GM12878 (cell line): ENCODE measurements at regions not wholly inside any gene's neighbourhood (a gene's known extent, or its start where the extent isn't known, plus 50 kb on each side); places are given as distances from the start of the nearest gene placed in this dataset.

Experiments used
- ATAC-seq: fragments of 200-7000 bp; cut with Tn5 transposase; 3 replicates; pipeline ENCODE4 v1.9.1; 2020; ENCODE audit warnings: mild to moderate bottlenecking, moderate library complexity
- BruUV-seq: library from RNA; stranded (reverse); fragments of 400-500 nt; replicated peaks from 2 replicates; lab custom pipeline; 2021; lab: Mats Ljungman, UMichigan
- CTCF ChIA-PET: fragments of 300-600 bp; sonication (Branson Sonifier 250); formaldehyde crosslinking; extraction: SDS; loops from one replicate; lab custom pipeline; 2021; ENCODE audit warnings: inconsistent platforms; lab: Yijun Ruan, JAX
- POLR2A ChIA-PET: fragments of 350-600 bp; formaldehyde crosslinking; extraction: SDS; loops from one replicate; lab custom pipeline; 2021; ENCODE audit warnings: inconsistent platforms; lab: Charles Lee
- RAD21 ChIA-PET: fragments of 300-600 bp; sonication (Branson Sonifier 250); formaldehyde crosslinking; loops from one replicate; lab custom pipeline; 2023; ENCODE audit warnings: antibody characterized with exemption; ENCODE audit not compliant: unreplicated experiment; lab: Charles Lee
- SMC1A ChIA-PET: fragments of 300-600 bp; sonication (Branson Sonifier 250); formaldehyde crosslinking; loops from one replicate; lab custom pipeline; 2023; ENCODE audit not compliant: unreplicated experiment, uncharacterized antibody; lab: Charles Lee
- DNase-seq: peaks from one replicate; pipeline ENCODE4 v3.0.0-alpha.2; 2011; ENCODE audit warnings: low read depth, low spot score
- FAIRE-seq: peaks from 3 replicates; lab custom pipeline; 2011; peaks lifted over from hg19 to GRCh38; lab: Jason Lieb, UNC
- H2AFZ ChIP-seq: 2 replicates; pipeline ENCODE4 v1.6.0; 2011; ENCODE audit warnings: low read depth, low read length, control low read depth; ENCODE audit not compliant: control insufficient read depth
- H3K27ac ChIP-seq: 2 replicates; pipeline ENCODE4 v1.5.1; 2011; ENCODE audit warnings: control low read depth; ENCODE audit not compliant: control insufficient read depth, insufficient read depth
- H3K27me3 ChIP-seq, 2 experiments: replicated peaks in 1 of 2; 2 replicates each; pipeline versions ENCODE4 v1.6.0 to v1.6.1; 2011; ENCODE audit warnings: low read length in 1 of 2; ENCODE audit not compliant: control insufficient read depth in 2 of 2, insufficient read depth in 2 of 2
- H3K36me3 ChIP-seq, 2 experiments: 2 replicates each; pipeline ENCODE4 v1.5.1; 2011; ENCODE audit warnings: low read length in 1 of 2; ENCODE audit not compliant: control insufficient read depth in 2 of 2, insufficient read depth in 2 of 2
- H3K4me1 ChIP-seq: 2 replicates; pipeline ENCODE4 v1.6.1; 2011; ENCODE audit warnings: mild to moderate bottlenecking, low read length, moderate library complexity, mixed read lengths; ENCODE audit not compliant: control insufficient read depth, insufficient read depth
- H3K4me2 ChIP-seq: 2 replicates; pipeline ENCODE4 v1.6.0; 2011; ENCODE audit warnings: control low read depth; ENCODE audit not compliant: control insufficient read depth, insufficient read depth
- H3K4me3 ChIP-seq: fragments of 200-600 bp; sonication (generic); 2 replicates; pipeline ENCODE4 v1.5.1; 2016
- H3K79me2 ChIP-seq: 2 replicates; pipeline ENCODE4 v1.6.0; 2011; ENCODE audit warnings: low read length; ENCODE audit not compliant: control insufficient read depth, insufficient read depth
- H3K9ac ChIP-seq: 2 replicates; pipeline ENCODE4 v1.8.0; 2011; ENCODE audit warnings: low read length, control low read depth, mixed read lengths; ENCODE audit not compliant: control insufficient read depth, insufficient read depth
- H3K9me3 ChIP-seq: replicated peaks from 3 replicates; pipeline ENCODE4 v1.5.1; 2011; ENCODE audit warnings: mild to moderate bottlenecking, low read length; ENCODE audit not compliant: control insufficient read depth, insufficient read depth
- H4K20me1 ChIP-seq: 2 replicates; pipeline ENCODE4 v1.6.0; 2011; ENCODE audit not compliant: control insufficient read depth, insufficient read depth
- ASH2L ChIP-seq: fragments of 300-600, 200-600 bp; sonication (generic); IDR thresholded peaks from 2 replicates; pipeline ENCODE4 v1.6.1; 2017; ENCODE audit warnings: low read depth, mild to moderate bottlenecking, borderline replicate concordance
- IRF5 ChIP-seq: fragments of 450-650 bp; IDR thresholded peaks from 2 replicates; pipeline ENCODE4 v1.6.1; 2017; ENCODE audit warnings: borderline replicate concordance
- MTA3 ChIP-seq: IDR thresholded peaks from 2 replicates; pipeline ENCODE4 v1.6.1; 2012; ENCODE audit warnings: low read length, inconsistent platforms, borderline replicate concordance
- MYC ChIP-seq: IDR thresholded peaks from 2 replicates; pipeline ENCODE4 v1.6.1; 2011; ENCODE audit warnings: mild to moderate bottlenecking, low read length, moderate library complexity, inconsistent platforms; ENCODE audit not compliant: insufficient read depth, insufficient replicate concordance, insufficient read length, severe bottlenecking
- PAX8 ChIP-seq: fragments of 450-650 bp; IDR thresholded peaks from 2 replicates; pipeline ENCODE4 v1.6.1; 2017; ENCODE audit warnings: mild to moderate bottlenecking, moderate library complexity
- PBX3 ChIP-seq: IDR thresholded peaks from 2 replicates; pipeline ENCODE4 v1.6.1; 2011; ENCODE audit warnings: mild to moderate bottlenecking, low read depth, low read length, moderate library complexity; ENCODE audit not compliant: insufficient replicate concordance
- RAD21 ChIP-seq: IDR thresholded peaks from 2 replicates; pipeline ENCODE4 v1.6.1; 2011; ENCODE audit warnings: mild to moderate bottlenecking, low read depth, low read length, moderate library complexity; ENCODE audit not compliant: insufficient read depth
- SREBF2 ChIP-seq: IDR thresholded peaks from 2 replicates; pipeline ENCODE4 v1.6.1; 2012; ENCODE audit warnings: mild to moderate bottlenecking, low read length
- SRF ChIP-seq, 2 experiments: IDR thresholded peaks; 2 replicates each; pipeline ENCODE4 v1.6.1; 2011; ENCODE audit warnings: low read depth in 2 of 2, low read length in 2 of 2, mild to moderate bottlenecking in 1 of 2, moderate library complexity in 1 of 2
- WRNIP1 ChIP-seq: IDR thresholded peaks from 2 replicates; pipeline ENCODE4 v1.6.1; 2011; ENCODE audit warnings: low read depth, low read length, improper control_type of control experiment, borderline replicate concordance
- YBX1 ChIP-seq: fragments of 450-650 bp; IDR thresholded peaks from 2 replicates; pipeline ENCODE4 v1.6.1; 2016; ENCODE audit warnings: antibody characterized with exemption
- ZZZ3 ChIP-seq: IDR thresholded peaks from 2 replicates; pipeline ENCODE4 v1.6.1; 2011; ENCODE audit warnings: low read depth; ENCODE audit not compliant: control insufficient read depth, insufficient read length
- WGBS: methylation state at CpG from one replicate; pipeline ENCODE4 v1.1.6; 2016; ENCODE audit warnings: low lambda C conversion rate; ENCODE audit not compliant: insufficient replicate concordance, insufficient coverage; ENCODE audit errors: missing lambda C conversion rate; 5-methylcytosine and 5-hydroxymethylcytosine counted together
- in situ Hi-C: fragments of 300-500 bp; cut with MboI; formaldehyde crosslinking; loops from 9 replicates; pipeline ENCODE4 v1.14.3; 2018; ENCODE audit warnings: mixed read lengths
- intact Hi-C: fragments of 100-400 bp; cut with micrococcal nuclease; formaldehyde crosslinking; loops from one replicate; pipeline ENCODE4 v1.14.2; 2022; ENCODE audit not compliant: unreplicated experiment

GRCh38 chr5:89417515-89417914, 534.5 kb upstream of the MEF2C start:
- DNase-seq (no peak), FAIRE-seq (no peak), ATAC-seq (no peak)
- no peaks in the 10 kb centered on the region for H3K27me3 ChIP-seq
- ChIA-PET RAD21 (no interaction called here), POLR2A (no interaction called here), CTCF (no interaction called here), SMC1A (no interaction called here)
- no peak overlapping the region for H2AFZ ChIP-seq
- no peak overlapping the region for H3K27ac ChIP-seq
- H4K20me1 ChIP-seq, result no peaks in the 10 kb centered on the region
- H3K9me3 ChIP-seq, result no peaks in the 10 kb centered on the region; the same call in 1 of the 3 replicates
- H3K4me1 ChIP-seq, result no peaks in the 10 kb centered on the region
- no peak overlapping the region for H3K4me2 ChIP-seq
- BruUV-seq, result no TSS peak
- 78% methylated on average over 3 of the region's 3 CpGs for WGBS
- TF ChIP-seq WRNIP1, result no peak
- TF ChIP-seq IRF5, result no peak
- no peak for TF ChIP-seq ASH2L
- TF ChIP-seq PAX8, result no peak
- TF ChIP-seq SRF (IDR thresholded peaks at IDR 0.05; ENCODE audit: low read depth in 2 of 2, low read length in 2 of 2), result no peak
- TF ChIP-seq YBX1, result no peak
- TF ChIP-seq SREBF2, result no peak
- no peak for TF ChIP-seq RAD21
- no peak for TF ChIP-seq MYC
- TF ChIP-seq MTA3, result no peak
- TF ChIP-seq ZZZ3, result no peak
- no peak for TF ChIP-seq PBX3
- in situ Hi-C loops (no loop called here), intact Hi-C loops (no loop called here)
- no peak overlapping the region for H3K4me3 ChIP-seq
- H3K79me2 ChIP-seq, result no peaks in the 10 kb centered on the region
- no peak overlapping the region for H3K9ac ChIP-seq
- H3K36me3 ChIP-seq, result no peaks in the 10 kb centered on the region; a peak in 1 of 4 replicates
